ENCODE measurements at regions not wholly inside any gene's neighbourhood (a gene's known extent, or its start where the extent isn't known, plus 50 kb on each side); places are given as distances from the start of the nearest gene placed in this dataset.

DNA sequence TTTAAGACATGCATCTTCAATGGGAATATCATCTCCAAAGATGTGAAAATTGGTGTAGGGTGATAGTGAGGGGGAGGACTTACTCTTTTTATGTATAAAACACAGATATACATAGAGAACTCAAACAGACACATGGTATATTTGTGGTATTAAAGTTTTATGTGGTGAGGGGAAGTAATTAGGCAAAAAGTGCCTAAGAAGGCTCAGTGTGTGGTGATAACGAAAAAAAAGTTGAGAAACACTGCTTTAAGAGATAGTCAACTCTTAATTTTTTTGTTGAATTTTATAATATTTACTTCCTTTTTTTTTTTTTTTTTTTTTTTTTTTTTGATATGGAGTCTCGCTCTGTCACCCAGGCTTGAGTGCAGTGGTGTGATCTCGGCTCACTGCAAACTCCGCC is 174.2 kb upstream of the FRMD4B start:
- POLR2A ChIA-PET: no interaction called here
- CTCF ChIA-PET: no interaction called here

GRCh38 chr3:69558912-69559311 is 173.0 kb upstream of the FRMD4B start:
- CTCF ChIA-PET: interaction anchor here (0.9 kb wide), 1 partner anchor 14 kb away, joined by 3 read pairs; no protein-coding TSS in a partner anchor
- POLR2A ChIA-PET: no interaction called here
- no peaks in the 10 kb centered on the region for H3K27me3 ChIP-seq (ENCODE audit: control insufficient read depth, insufficient read depth, low read length)
- no peaks in the 10 kb centered on the region for H3K36me3 ChIP-seq (ENCODE audit: control insufficient read depth, insufficient read depth, low read length)
- TF ChIP-seq, protein P1, sequence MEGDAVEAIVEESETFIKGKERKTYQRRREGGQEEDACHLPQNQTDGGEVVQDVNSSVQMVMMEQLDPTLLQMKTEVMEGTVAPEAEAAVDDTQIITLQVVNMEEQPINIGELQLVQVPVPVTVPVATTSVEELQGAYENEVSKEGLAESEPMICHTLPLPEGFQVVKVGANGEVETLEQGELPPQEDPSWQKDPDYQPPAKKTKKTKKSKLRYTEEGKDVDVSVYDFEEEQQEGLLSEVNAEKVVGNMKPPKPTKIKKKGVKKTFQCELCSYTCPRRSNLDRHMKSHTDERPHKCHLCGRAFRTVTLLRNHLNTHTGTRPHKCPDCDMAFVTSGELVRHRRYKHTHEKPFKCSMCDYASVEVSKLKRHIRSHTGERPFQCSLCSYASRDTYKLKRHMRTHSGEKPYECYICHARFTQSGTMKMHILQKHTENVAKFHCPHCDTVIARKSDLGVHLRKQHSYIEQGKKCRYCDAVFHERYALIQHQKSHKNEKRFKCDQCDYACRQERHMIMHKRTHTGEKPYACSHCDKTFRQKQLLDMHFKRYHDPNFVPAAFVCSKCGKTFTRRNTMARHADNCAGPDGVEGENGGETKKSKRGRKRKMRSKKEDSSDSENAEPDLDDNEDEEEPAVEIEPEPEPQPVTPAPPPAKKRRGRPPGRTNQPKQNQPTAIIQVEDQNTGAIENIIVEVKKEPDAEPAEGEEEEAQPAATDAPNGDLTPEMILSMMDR (IDR thresholded peaks at IDR 0.05; ENCODE audit: insufficient read depth, low read depth, low read length): no peak
- no peak overlapping the region for H3K4me3 ChIP-seq (ENCODE audit: low read depth, low read length)
- no peak for DNase-seq (ENCODE audit: low read depth)

More for the DNA sequence above, 174.2 kb upstream of the FRMD4B start:
- H3K27me3 ChIP-seq (ENCODE audit: control insufficient read depth, insufficient read depth, low read length): no peaks in the 10 kb centered on the region
- no peak for DNase-seq (ENCODE audit: low read depth)
- no peaks in the 10 kb centered on the region for H3K36me3 ChIP-seq (ENCODE audit: control insufficient read depth, insufficient read depth, low read length)
- TF ChIP-seq, protein P1 (IDR thresholded peaks at IDR 0.05; ENCODE audit: insufficient read depth, low read depth, low read length): no peak
- no peak overlapping the region for H3K4me3 ChIP-seq (ENCODE audit: low read depth, low read length)

DNA sequence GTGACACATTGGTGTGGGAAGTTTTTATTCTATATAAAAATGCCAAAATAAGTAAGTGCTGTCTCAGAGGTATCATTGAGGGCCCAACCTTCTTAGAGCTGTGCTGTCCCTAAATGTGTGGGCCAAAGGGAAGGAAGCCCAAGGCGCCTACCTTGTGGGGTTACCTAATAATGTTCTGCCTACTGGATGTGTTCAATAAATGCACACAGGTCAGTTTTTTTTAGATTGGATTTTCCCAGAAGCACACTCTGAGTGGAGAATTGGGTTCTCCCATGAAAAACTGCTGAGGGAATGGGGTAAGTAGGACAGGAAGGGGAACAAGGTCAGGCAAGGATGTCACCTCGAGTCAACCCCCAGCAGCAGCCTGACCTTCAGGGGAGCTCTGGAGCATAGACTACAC is 168.7 kb upstream of the FRMD4B start:
- ChIA-PET CTCF (no interaction called here), POLR2A (no interaction called here)
- H3K27me3 ChIP-seq (ENCODE audit: control insufficient read depth, insufficient read depth, low read length): no peaks in the 10 kb centered on the region
- no peaks in the 10 kb centered on the region for H3K36me3 ChIP-seq (ENCODE audit: control insufficient read depth, insufficient read depth, low read length)
- H3K4me3 ChIP-seq (ENCODE audit: low read depth, low read length): no peak overlapping the region
- DNase-seq (ENCODE audit: low read depth): no peak
- TF ChIP-seq, protein P1 (IDR thresholded peaks at IDR 0.05; ENCODE audit: insufficient read depth, low read depth, low read length): no peak

DNA sequence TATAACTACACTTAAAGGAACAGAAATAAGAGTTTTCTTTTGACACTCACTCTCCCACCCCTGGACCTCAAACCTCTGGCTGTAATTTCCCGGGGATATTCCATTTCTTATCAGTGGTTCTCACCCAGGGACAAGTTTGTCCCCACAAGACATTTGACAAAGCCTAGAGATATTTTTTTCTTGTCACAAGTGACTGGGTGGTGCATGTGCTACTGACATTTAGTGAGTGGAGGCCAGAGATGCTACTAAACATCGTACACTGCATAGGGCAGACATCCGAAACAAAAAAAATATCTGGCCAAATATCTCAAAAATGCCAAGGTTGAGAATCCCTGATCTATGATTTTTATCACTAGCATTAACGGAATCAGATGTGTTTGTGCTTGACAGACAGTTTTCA is 168.0 kb upstream of the FRMD4B start:
- TF ChIP-seq, protein P1 (IDR thresholded peaks at IDR 0.05; ENCODE audit: insufficient read depth, low read depth, low read length): no peak
- DNase-seq (ENCODE audit: low read depth): no peak
- ChIA-PET CTCF (no interaction called here), POLR2A (no interaction called here)
- H3K36me3 ChIP-seq (ENCODE audit: control insufficient read depth, insufficient read depth, low read length): no peaks in the 10 kb centered on the region
- no peaks in the 10 kb centered on the region for H3K27me3 ChIP-seq (ENCODE audit: control insufficient read depth, insufficient read depth, low read length)
- no peak overlapping the region for H3K4me3 ChIP-seq (ENCODE audit: low read depth, low read length)

DNA sequence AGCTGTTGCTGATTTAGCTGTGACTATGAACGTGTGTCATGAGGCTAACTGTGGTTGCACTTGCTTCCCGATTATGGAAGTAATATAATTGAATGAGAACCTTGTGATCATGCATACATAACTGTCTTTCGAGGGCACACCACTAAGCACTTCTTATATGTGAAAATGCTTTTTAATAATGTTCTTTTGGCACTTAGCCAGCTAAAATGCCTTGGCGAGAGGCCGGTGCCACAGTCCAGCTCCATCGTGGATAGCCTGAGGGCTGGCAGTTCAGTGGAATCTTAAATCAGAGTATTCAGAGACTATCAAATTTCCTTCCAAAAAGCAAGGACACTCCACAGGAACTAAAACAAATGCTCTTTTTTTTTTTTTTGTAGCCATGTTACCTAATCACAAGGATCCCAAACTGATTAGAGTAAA is 161.6 kb upstream of the FRMD4B start:
- TF ChIP-seq, protein P1 (IDR thresholded peaks at IDR 0.05; ENCODE audit: insufficient read depth, low read depth, low read length): no peak
- Histone ChIP-seq H3K4me3 (ENCODE audit: low read depth, low read length) (no peak overlapping the region), H3K27me3 (ENCODE audit: control insufficient read depth, insufficient read depth, low read length) (peaks cover 3% of the 10 kb centered on the region), H3K36me3 (ENCODE audit: control insufficient read depth, insufficient read depth, low read length) (no peaks in the 10 kb centered on the region)
- ChIA-PET POLR2A (no interaction called here), CTCF (no interaction called here)
- DNase-seq (ENCODE audit: low read depth): no peak
